ENCODE measurements at regions not wholly inside any gene's neighbourhood (a gene's known extent, or its start where the extent isn't known, plus 50 kb on each side); places are given as distances from the start of the nearest gene placed in this dataset.

- WGBS (ENCODE audit: low lambda C conversion rate): 87% methylated on average over 5 of the region's 5 CpGs
- H3K9me2 ChIP-seq: no peaks in the 10 kb centered on the region
- no peaks in the 10 kb centered on the region for H3K9me3 ChIP-seq
- H3K9ac ChIP-seq: no peak overlapping the region
- H3F3A ChIP-seq (replicated peaks; ENCODE audit: insufficient read depth): no peaks in the 10 kb centered on the region
- no peak overlapping the region for H3K4me2 ChIP-seq
- H2AFZ ChIP-seq (ENCODE audit: low read depth): no peak overlapping the region
- no peak for DNase-seq
- no peaks in the 10 kb centered on the region for H3K36me3 ChIP-seq (replicated peaks in 1 of 2; ENCODE audit: control insufficient read depth in 1 of 2, insufficient read depth in 2 of 2, low read length in 1 of 2)
- H4K20me1 ChIP-seq (ENCODE audit: insufficient read depth): no peaks in the 10 kb centered on the region
- H3K4me1 ChIP-seq (ENCODE audit: control insufficient read depth in 1 of 2, insufficient read depth in 2 of 2, low read depth in 1 of 2, low read length in 1 of 2): no peaks in the 10 kb centered on the region
- no peak overlapping the region for H3K4me3 ChIP-seq (ENCODE audit: low read depth in 2 of 2, low read length in 1 of 2)
- no peak overlapping the region for H3K27ac ChIP-seq (ENCODE audit: low read depth in 2 of 2, low read length in 1 of 2)
- TF ChIP-seq CTCF (IDR thresholded peaks at IDR 0.05) (no peak), FOSL2 (IDR thresholded peaks at IDR 0.05; ENCODE audit: borderline replicate concordance, low read depth) (no peak), USF1 (IDR thresholded peaks at IDR 0.05; ENCODE audit: borderline replicate concordance, low read depth) (no peak), EP300 (IDR thresholded peaks at IDR 0.05; ENCODE audit: borderline replicate concordance in 1 of 2, low read depth in 1 of 2, low read length in 1 of 2) (no peak), FOXJ3 (CRISPR knock-in tag; IDR thresholded peaks at IDR 0.05) (no peak), MAX (IDR thresholded peaks at IDR 0.05; ENCODE audit: low read depth) (no peak), TAF1 (IDR thresholded peaks at IDR 0.05; ENCODE audit: borderline replicate concordance, low read depth, low read length) (no peak), REST (IDR thresholded peaks at IDR 0.05; ENCODE audit: low read depth, low read length) (no peak), IRF3 (IDR thresholded peaks at IDR 0.05; ENCODE audit: low read depth, low read length) (no peak), SIN3A (IDR thresholded peaks at IDR 0.05; ENCODE audit: borderline replicate concordance, low read depth, low read length) (no peak), MEF2A (IDR thresholded peaks at IDR 0.05; ENCODE audit: borderline replicate concordance, low read depth) (no peak), ZBTB33 (IDR thresholded peaks at IDR 0.05; ENCODE audit: borderline replicate concordance, low read depth) (no peak), SMC3 (IDR thresholded peaks at IDR 0.05; ENCODE audit: low read depth, low read length) (no peak)
- ChIA-PET CTCF (no interaction called here), POLR2A (no interaction called here)
- no peaks in the 10 kb centered on the region for H3K79me2 ChIP-seq (ENCODE audit: insufficient read depth)
- H3K27me3 ChIP-seq (ENCODE audit: insufficient read depth): no peaks in the 10 kb centered on the region
Measured at GRCh38 chr12:115384391-115384790, 700.4 kb upstream of the TBX3 start.

Data from SK-N-SH (cell line).